ENCODE measurements at regions not wholly inside any gene's neighbourhood (a gene's known extent, or its start where the extent isn't known, plus 50 kb on each side); places are given as distances from the start of the nearest gene placed in this dataset.

DNA sequence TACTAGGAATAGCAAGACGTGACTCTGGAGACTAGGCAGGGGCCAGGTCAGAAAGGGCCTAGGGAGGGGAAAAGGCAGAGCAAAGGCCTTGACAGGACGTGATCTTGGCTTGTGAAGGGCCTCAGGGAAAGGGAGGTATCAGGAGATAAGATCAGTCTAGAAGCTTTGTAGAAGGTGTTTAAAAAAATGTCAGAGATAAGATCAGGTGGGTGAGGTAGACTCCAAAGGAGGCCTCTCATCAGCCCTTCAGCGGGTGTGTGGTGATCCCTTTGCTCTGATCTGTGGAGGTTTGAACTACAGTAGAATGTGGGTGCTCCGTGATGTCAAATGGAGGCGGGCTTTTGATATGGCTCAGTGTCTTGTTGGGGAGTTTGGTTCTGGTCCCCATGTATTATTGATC is 78.8 kb upstream of the PRPS1 start:
- ATAC-seq (replicated peaks in 1 of 4) (peak; percentile 52 to 98 (median 62)), DNase-seq (peak in 29 of 35 experiments; percentile 1 to 49 (median 13))
- Histone ChIP-seq H3K4me1 (ENCODE audit: control insufficient read depth in 1 of 2, extremely low read depth in 1 of 2, insufficient read depth in 2 of 2, low read length in 2 of 2) (peaks cover 4 to 6% of the 10 kb centered on the region in 2 experiments), H3K27ac (ENCODE audit: low read length) (no peak overlapping the region), H3K9me3 (no peaks in the 10 kb centered on the region), H3K27me3 (replicated peaks in 1 of 2; ENCODE audit: control insufficient read depth in 2 of 2, extremely low read depth in 1 of 2, insufficient read depth in 2 of 2, low read length in 1 of 2) (no peaks in the 10 kb centered on the region), H3K36me3 (ENCODE audit: control insufficient read depth in 2 of 2, extremely low read depth in 1 of 2, insufficient read depth in 1 of 2, low read length in 1 of 2) (no peaks in the 10 kb centered on the region), H3K4me3 (ENCODE audit: control insufficient read depth in 1 of 2, extremely low read depth in 1 of 2, low read length in 1 of 2) (no peak overlapping the region)
- peak overlapping the region in 1 of 2 donors; percentile 32 for H3K27ac Mint-ChIP-seq
- H3K4me1 Mint-ChIP-seq = peaks cover 13 to 19% (median 18%) of the 10 kb centered on the region in 3 donors
- WGBS (ENCODE audit: insufficient coverage) = 0% methylated on average over 1 of the region's 5 CpGs
- H3K27me3 Mint-ChIP-seq = peaks cover 0 to 17% of the 10 kb centered on the region in 2 donors
- CTCF ChIA-PET = no interaction called here
- peak overlapping the region in 2 of 3 donors; percentile 13 to 35 for H3K4me3 Mint-ChIP-seq
- no peaks in the 10 kb centered on the region for H3K36me3 Mint-ChIP-seq
- POLR2A ChIA-PET = interaction anchor here in 1 of 2 donors (1.0 kb wide), 1 partner anchor 321 kb away, joined by 5 read pairs; no protein-coding TSS in a partner anchor
- H3K9me3 Mint-ChIP-seq = no peaks in the 10 kb centered on the region

DNA sequence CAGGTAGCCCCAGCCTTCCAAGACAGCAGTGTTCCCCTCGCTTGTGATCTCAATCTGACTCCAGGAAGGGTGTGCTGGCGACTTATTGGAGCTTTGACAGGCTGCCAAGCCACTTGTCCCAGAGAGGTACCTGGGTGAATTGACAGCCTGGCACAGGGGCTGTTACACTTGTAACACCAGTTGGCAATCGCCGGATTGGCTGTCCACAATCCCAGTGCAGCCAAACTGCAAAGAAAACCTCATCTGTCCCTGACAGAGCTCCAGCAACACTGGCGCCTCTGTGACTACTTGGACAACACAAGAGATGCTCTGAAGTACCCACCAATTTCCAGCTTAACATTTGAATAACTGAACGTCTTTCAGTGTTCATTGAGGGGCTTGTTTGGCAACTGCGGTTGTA is 76.8 kb upstream of the PRPS1 start:
- POLR2A ChIA-PET = interaction anchor here in 1 of 2 donors (0.7 kb wide), 1 partner anchor 13 kb away, joined by 3 read pairs; no protein-coding TSS in a partner anchor
- ATAC-seq (replicated peaks in 1 of 4) (no peak), DNase-seq (no peak)
- H3K4me3 Mint-ChIP-seq = no peak overlapping the region
- H3K27ac ChIP-seq (ENCODE audit: low read length) = no peak overlapping the region
- no peaks in the 10 kb centered on the region for H3K36me3 ChIP-seq (ENCODE audit: control insufficient read depth in 2 of 2, extremely low read depth in 1 of 2, insufficient read depth in 1 of 2, low read length in 1 of 2)
- peaks cover 4 to 6% of the 10 kb centered on the region in 2 experiments for H3K4me1 ChIP-seq (ENCODE audit: control insufficient read depth in 1 of 2, extremely low read depth in 1 of 2, insufficient read depth in 2 of 2, low read length in 2 of 2)
- H3K4me3 ChIP-seq (ENCODE audit: control insufficient read depth in 1 of 2, extremely low read depth in 1 of 2, low read length in 1 of 2) = no peak overlapping the region
- CTCF ChIA-PET = no interaction called here
- H3K9me3 Mint-ChIP-seq = no peaks in the 10 kb centered on the region
- H3K27ac Mint-ChIP-seq = no peak overlapping the region
- H3K4me1 Mint-ChIP-seq = peaks cover 13 to 19% (median 18%) of the 10 kb centered on the region in 3 donors
- peaks cover 0 to 13% of the 10 kb centered on the region in 2 donors for H3K27me3 Mint-ChIP-seq
- no peaks in the 10 kb centered on the region for H3K9me3 ChIP-seq
- no peaks in the 10 kb centered on the region for H3K36me3 Mint-ChIP-seq
- H3K27me3 ChIP-seq (replicated peaks in 1 of 2; ENCODE audit: control insufficient read depth in 2 of 2, extremely low read depth in 1 of 2, insufficient read depth in 2 of 2, low read length in 1 of 2) = no peaks in the 10 kb centered on the region
- 93% methylated on average over 2 of the region's 7 CpGs for WGBS (ENCODE audit: insufficient coverage)

DNA sequence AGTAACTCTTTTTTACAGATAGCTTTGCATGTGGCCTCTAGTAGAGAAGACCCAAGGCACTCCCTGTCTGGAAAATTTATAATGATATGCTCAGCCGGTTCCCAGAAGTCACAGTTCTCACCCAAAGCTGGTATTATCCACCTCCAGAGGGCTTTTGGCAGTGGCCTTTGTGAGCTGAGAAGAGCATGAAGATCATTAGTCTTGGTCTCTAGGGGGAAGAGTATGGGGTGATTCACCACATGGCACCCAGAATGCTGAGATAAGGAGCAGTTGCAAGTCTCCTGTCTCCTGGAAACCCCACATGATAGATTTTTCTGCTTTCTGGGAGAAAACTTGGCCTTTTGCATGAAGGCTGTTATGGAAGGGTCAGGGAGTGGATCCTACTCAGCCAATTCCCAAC is 75.4 kb upstream of the PRPS1 start:
- Histone ChIP-seq H3K9me3 (no peaks in the 10 kb centered on the region), H3K36me3 (ENCODE audit: control insufficient read depth in 2 of 2, extremely low read depth in 1 of 2, insufficient read depth in 1 of 2, low read length in 1 of 2) (no peaks in the 10 kb centered on the region), H3K27ac (ENCODE audit: low read length) (no peak overlapping the region), H3K4me3 (ENCODE audit: control insufficient read depth in 1 of 2, extremely low read depth in 1 of 2, low read length in 1 of 2) (no peak overlapping the region), H3K27me3 (replicated peaks in 1 of 2; ENCODE audit: control insufficient read depth in 2 of 2, extremely low read depth in 1 of 2, insufficient read depth in 2 of 2, low read length in 1 of 2) (no peaks in the 10 kb centered on the region), H3K4me1 (ENCODE audit: control insufficient read depth in 1 of 2, extremely low read depth in 1 of 2, insufficient read depth in 2 of 2, low read length in 2 of 2) (peaks cover 4 to 6% of the 10 kb centered on the region in 2 experiments)
- Mint-ChIP-seq H3K4me1 (peaks cover 13 to 19% (median 18%) of the 10 kb centered on the region in 3 donors), H3K9me3 (no peaks in the 10 kb centered on the region), H3K27me3 (peaks cover 0 to 2% of the 10 kb centered on the region in 2 donors), H3K4me3 (no peak overlapping the region), H3K36me3 (no peaks in the 10 kb centered on the region), H3K27ac (no peak overlapping the region)
- ATAC-seq (replicated peaks in 1 of 4) (no peak), DNase-seq (no peak)
- WGBS (ENCODE audit: insufficient coverage) = no CpG with 5 or more reads among the region's 1 CpG
- ChIA-PET CTCF (no interaction called here), POLR2A (no interaction called here)

DNA sequence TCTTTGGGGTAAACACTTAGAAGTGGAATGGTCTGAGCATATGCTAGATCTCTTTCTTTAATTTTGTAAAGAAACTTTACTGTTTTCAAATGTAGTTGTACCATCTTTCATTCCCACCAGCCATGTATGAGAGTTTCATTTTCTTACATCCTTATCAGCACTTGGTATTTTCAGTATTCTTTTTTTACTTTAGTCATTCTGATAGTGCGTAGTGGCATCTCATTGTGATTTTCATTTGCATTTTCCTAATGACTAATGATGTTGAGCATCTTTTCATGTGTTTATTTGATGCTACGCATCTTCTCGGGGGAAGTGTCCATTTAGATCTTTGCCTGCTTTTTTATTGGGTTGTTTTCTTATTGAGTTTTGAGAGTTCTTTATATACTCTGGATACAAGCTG is 71.3 kb upstream of the PRPS1 start:
- Mint-ChIP-seq H3K4me3 (no peak overlapping the region), H3K36me3 (no peaks in the 10 kb centered on the region), H3K27me3 (peaks cover 5 to 17% of the 10 kb centered on the region in 2 donors), H3K4me1 (no peaks in the 10 kb centered on the region), H3K9me3 (no peaks in the 10 kb centered on the region), H3K27ac (no peak overlapping the region)
- ChIA-PET POLR2A (no interaction called here), CTCF (no interaction called here)
- no peak overlapping the region for H3K4me3 ChIP-seq (ENCODE audit: control insufficient read depth in 1 of 2, extremely low read depth in 1 of 2, low read length in 1 of 2)
- no CpG with 5 or more reads among the region's 3 CpGs for WGBS (ENCODE audit: insufficient coverage)
- H3K27ac ChIP-seq (ENCODE audit: low read length) = no peak overlapping the region
- DNase-seq = no peak
- H3K36me3 ChIP-seq (ENCODE audit: control insufficient read depth in 2 of 2, extremely low read depth in 1 of 2, insufficient read depth in 1 of 2, low read length in 1 of 2) = no peaks in the 10 kb centered on the region
- no peaks in the 10 kb centered on the region for H3K4me1 ChIP-seq (ENCODE audit: control insufficient read depth in 1 of 2, extremely low read depth in 1 of 2, insufficient read depth in 2 of 2, low read length in 2 of 2)
- H3K27me3 ChIP-seq (replicated peaks in 1 of 2; ENCODE audit: control insufficient read depth in 2 of 2, extremely low read depth in 1 of 2, insufficient read depth in 2 of 2, low read length in 1 of 2) = no peaks in the 10 kb centered on the region
- no peak for ATAC-seq (replicated peaks in 1 of 4)
- H3K9me3 ChIP-seq = no peaks in the 10 kb centered on the region

DNA sequence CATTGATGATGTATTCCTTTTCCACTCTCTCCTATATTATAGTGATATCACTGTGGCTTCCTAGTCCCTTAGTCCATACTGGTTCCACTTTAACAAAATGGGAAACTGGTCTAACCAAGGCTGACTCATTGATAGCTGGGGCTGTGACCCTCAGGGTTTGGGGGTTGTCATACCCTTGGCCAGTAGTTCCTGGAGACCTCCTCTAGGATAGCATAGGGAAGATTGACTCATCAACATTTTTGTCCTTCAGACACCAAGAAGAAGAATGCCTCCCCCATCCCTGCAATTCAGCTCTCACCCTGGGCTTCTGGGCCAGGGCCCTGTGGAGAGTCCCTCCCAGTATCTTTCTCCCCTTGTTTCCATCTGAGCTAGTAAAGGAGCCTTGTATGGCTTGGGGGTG is 68.8 kb upstream of the PRPS1 start:
- H3K36me3 ChIP-seq (ENCODE audit: control insufficient read depth in 2 of 2, extremely low read depth in 1 of 2, insufficient read depth in 1 of 2, low read length in 1 of 2) = no peaks in the 10 kb centered on the region
- no peak overlapping the region for H3K27ac Mint-ChIP-seq
- no peaks in the 10 kb centered on the region for H3K4me1 ChIP-seq (ENCODE audit: control insufficient read depth in 1 of 2, extremely low read depth in 1 of 2, insufficient read depth in 2 of 2, low read length in 2 of 2)
- ChIA-PET POLR2A (no interaction called here), CTCF (interaction anchor here (0.6 kb wide), 2 partner anchors 20 to 338 kb away, joined by 3 to 4 read pairs; no protein-coding TSS in a partner anchor)
- H3K4me3 ChIP-seq (ENCODE audit: control insufficient read depth in 1 of 2, extremely low read depth in 1 of 2, low read length in 1 of 2) = no peak overlapping the region
- no peaks in the 10 kb centered on the region for H3K9me3 Mint-ChIP-seq
- ATAC-seq (replicated peaks in 1 of 4) (no peak), DNase-seq (no peak)
- H3K4me3 Mint-ChIP-seq = no peak overlapping the region
- H3K27ac ChIP-seq (ENCODE audit: low read length) = no peak overlapping the region
- no peaks in the 10 kb centered on the region for H3K36me3 Mint-ChIP-seq
- H3K9me3 ChIP-seq = no peaks in the 10 kb centered on the region
- peaks cover 10 to 29% of the 10 kb centered on the region in 2 donors for H3K27me3 Mint-ChIP-seq
- no peaks in the 10 kb centered on the region for H3K27me3 ChIP-seq (replicated peaks in 1 of 2; ENCODE audit: control insufficient read depth in 2 of 2, extremely low read depth in 1 of 2, insufficient read depth in 2 of 2, low read length in 1 of 2)
- H3K4me1 Mint-ChIP-seq = no peaks in the 10 kb centered on the region

DNA sequence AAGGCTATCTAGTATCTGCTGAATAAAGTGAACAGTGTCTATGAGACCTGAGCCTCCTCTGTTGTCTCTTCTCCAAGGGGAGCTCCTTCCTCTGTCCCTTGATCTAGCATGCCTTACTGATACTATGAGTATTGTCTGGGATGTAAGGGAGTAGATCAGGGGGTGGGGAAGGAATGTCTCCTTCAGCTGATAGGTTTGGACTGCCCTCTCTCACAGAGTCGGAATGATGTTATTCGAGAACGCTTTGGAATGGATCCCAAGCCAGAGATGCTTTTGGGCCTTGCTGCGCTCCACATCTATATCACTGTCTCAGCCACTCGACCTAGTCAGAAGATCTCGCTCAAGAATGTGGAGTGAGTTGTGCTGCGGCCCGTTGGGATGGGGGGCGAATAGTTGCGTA is 68.3 kb upstream of the PRPS1 start:
- no peak for DNase-seq
- Mint-ChIP-seq H3K4me3 (no peak overlapping the region), H3K36me3 (no peaks in the 10 kb centered on the region), H3K9me3 (no peaks in the 10 kb centered on the region), H3K27me3 (peaks cover 13 to 29% of the 10 kb centered on the region in 2 donors), H3K27ac (no peak overlapping the region), H3K4me1 (no peaks in the 10 kb centered on the region)
- no peaks in the 10 kb centered on the region for H3K36me3 ChIP-seq (ENCODE audit: control insufficient read depth in 2 of 2, extremely low read depth in 1 of 2, insufficient read depth in 1 of 2, low read length in 1 of 2)
- H3K27me3 ChIP-seq (replicated peaks in 1 of 2; ENCODE audit: control insufficient read depth in 2 of 2, extremely low read depth in 1 of 2, insufficient read depth in 2 of 2, low read length in 1 of 2) = no peaks in the 10 kb centered on the region
- no CpG with 5 or more reads among the region's 10 CpGs for WGBS (ENCODE audit: insufficient coverage)
- no peaks in the 10 kb centered on the region for H3K4me1 ChIP-seq (ENCODE audit: control insufficient read depth in 1 of 2, extremely low read depth in 1 of 2, insufficient read depth in 2 of 2, low read length in 2 of 2)
- ChIA-PET POLR2A (no interaction called here), CTCF (interaction anchor here in 1 of 2 donors (0.6 kb wide), 1 partner anchor 21 kb away, joined by 3 read pairs; no protein-coding TSS in a partner anchor)
- no peak overlapping the region for H3K4me3 ChIP-seq (ENCODE audit: control insufficient read depth in 1 of 2, extremely low read depth in 1 of 2, low read length in 1 of 2)
- no peak overlapping the region for H3K27ac ChIP-seq (ENCODE audit: low read length)
- no peaks in the 10 kb centered on the region for H3K9me3 ChIP-seq
- no peak for ATAC-seq (replicated peaks in 1 of 4)

DNA sequence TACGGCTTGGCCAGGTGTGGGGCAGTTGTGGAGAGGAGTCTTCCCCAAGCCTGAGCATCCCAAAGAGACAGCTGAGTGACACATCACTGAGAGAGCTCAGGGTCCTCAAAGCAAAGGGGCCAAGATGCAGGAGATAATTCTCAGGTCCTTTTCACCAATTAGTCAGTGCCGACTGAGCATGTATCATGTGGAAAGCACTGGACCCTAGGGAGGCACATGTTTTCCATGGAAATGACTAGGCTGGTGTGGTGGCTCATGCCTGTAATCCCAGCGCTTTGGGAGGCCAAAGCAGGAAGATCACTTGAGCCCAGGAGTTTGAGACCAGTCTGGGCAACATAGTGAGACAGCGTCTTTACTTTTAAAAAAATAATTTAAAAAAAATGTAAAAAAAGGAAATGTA is 67.3 kb upstream of the PRPS1 start:
- no peak for ATAC-seq (replicated peaks in 1 of 4)
- H3K9me3 ChIP-seq = no peaks in the 10 kb centered on the region
- no peaks in the 10 kb centered on the region for H3K36me3 ChIP-seq (ENCODE audit: control insufficient read depth in 2 of 2, extremely low read depth in 1 of 2, insufficient read depth in 1 of 2, low read length in 1 of 2)
- no peak overlapping the region for H3K27ac Mint-ChIP-seq
- WGBS (ENCODE audit: insufficient coverage) = no CpG with 5 or more reads among the region's 4 CpGs
- no peaks in the 10 kb centered on the region for H3K27me3 ChIP-seq (replicated peaks in 1 of 2; ENCODE audit: control insufficient read depth in 2 of 2, extremely low read depth in 1 of 2, insufficient read depth in 2 of 2, low read length in 1 of 2)
- no peaks in the 10 kb centered on the region for H3K4me1 Mint-ChIP-seq
- POLR2A ChIA-PET = no interaction called here
- no peaks in the 10 kb centered on the region for H3K36me3 Mint-ChIP-seq
- H3K9me3 Mint-ChIP-seq = no peaks in the 10 kb centered on the region
- CTCF ChIA-PET = no interaction called here
- no peak for DNase-seq
- H3K27me3 Mint-ChIP-seq = peaks cover 13 to 31% of the 10 kb centered on the region in 2 donors
- H3K4me3 ChIP-seq (ENCODE audit: control insufficient read depth in 1 of 2, extremely low read depth in 1 of 2, low read length in 1 of 2) = no peak overlapping the region
- H3K27ac ChIP-seq (ENCODE audit: low read length) = no peak overlapping the region
- H3K4me1 ChIP-seq (ENCODE audit: control insufficient read depth in 1 of 2, extremely low read depth in 1 of 2, insufficient read depth in 2 of 2, low read length in 2 of 2) = no peaks in the 10 kb centered on the region
- no peak overlapping the region for H3K4me3 Mint-ChIP-seq

All from T-cell (primary cell).